Esophagus muscularis mucosa (tissue), 4 donors: ENCODE measurements at regions not wholly inside any gene's neighbourhood (a gene's known extent, or its start where the extent isn't known, plus 50 kb on each side); places are given as distances from the start of the nearest gene placed in this dataset.

Source experiments
- DNase-seq: peaks from one replicate; pipeline ENCODE4 v3.0.0-alpha.2; 2017; ENCODE audit errors: extremely low spot score
- H3K27ac ChIP-seq, 4 donors: fragments of 200-600 bp; sonication (generic); replicated peaks in 1 of 4; 1 replicate in 3 of 4; 2 replicates in 1 of 4; pipeline ENCODE4 v1.5.1; 2016 to 2019; ENCODE audit warnings: mild to moderate bottlenecking in 1 of 4
- H3K27me3 ChIP-seq, 4 donors: fragments of 200-600 bp; sonication (generic); one replicate each; pipeline versions ENCODE4 v1.5.1 to v1.6.0; 2016 to 2019
- H3K36me3 ChIP-seq, 4 donors: fragments of 200-600 bp; sonication (generic); one replicate each; pipeline ENCODE4 v1.5.1; 2016 to 2019
- H3K4me1 ChIP-seq, 4 donors: fragments of 200-600 bp; sonication (generic); one replicate each; pipeline ENCODE4 v1.5.1; 2016 to 2019
- H3K4me3 ChIP-seq, 4 donors: fragments of 200-600 bp; sonication (generic); 1 replicate in 2 of 4; 2 replicates in 2 of 4; pipeline ENCODE4 v1.5.1; 2016 to 2019; ENCODE audit warnings: mild to moderate bottlenecking in 4 of 4, moderate library complexity in 1 of 4
- H3K9me3 ChIP-seq, 4 donors: fragments of 200-600 bp; sonication (generic); 1 replicate in 3 of 4; 2 replicates in 1 of 4; pipeline ENCODE4 v1.5.1; 2016 to 2019
- EP300 ChIP-seq: sonication (generic); formaldehyde crosslinking; IDR thresholded peaks from one replicate; pipeline ENCODE4 v1.6.1; 2017; ENCODE audit warnings: antibody characterized with exemption
- POLR2A ChIP-seq: fragments of 450-650 bp; IDR thresholded peaks from one replicate; pipeline ENCODE4 v1.6.1; 2017; ENCODE audit warnings: antibody characterized with exemption, moderate library complexity, mild to moderate bottlenecking, low read depth
- POLR2AphosphoS5 ChIP-seq, 2 donors: sonication (generic); formaldehyde crosslinking; IDR thresholded peaks; one replicate each; pipeline ENCODE4 v1.6.1; 2017; ENCODE audit warnings: antibody characterized with exemption in 2 of 2
- WGBS: methylation state at CpG from one replicate; pipeline ENCODE4 v1.1.5; 2018; 5-methylcytosine and 5-hydroxymethylcytosine counted together
- intact Hi-C: fragments of 100-400 bp; cut with DNase I; formaldehyde crosslinking; loops from one replicate; pipeline ENCODE4 v1.15.1; 2023
- TF ChIP-seq, protein P1 (sequence below), 3 experiments: fragments of 200-600 bp in 2 of 3; fragments of 450-650 bp in 1 of 3; sonication (generic) in 2 of 3; IDR thresholded peaks; one replicate each; pipeline ENCODE4 v1.5.1; 2017 to 2019; ENCODE audit warnings: antibody characterized with exemption in 3 of 3, mild to moderate bottlenecking in 2 of 3, moderate library complexity in 1 of 3

DNA sequence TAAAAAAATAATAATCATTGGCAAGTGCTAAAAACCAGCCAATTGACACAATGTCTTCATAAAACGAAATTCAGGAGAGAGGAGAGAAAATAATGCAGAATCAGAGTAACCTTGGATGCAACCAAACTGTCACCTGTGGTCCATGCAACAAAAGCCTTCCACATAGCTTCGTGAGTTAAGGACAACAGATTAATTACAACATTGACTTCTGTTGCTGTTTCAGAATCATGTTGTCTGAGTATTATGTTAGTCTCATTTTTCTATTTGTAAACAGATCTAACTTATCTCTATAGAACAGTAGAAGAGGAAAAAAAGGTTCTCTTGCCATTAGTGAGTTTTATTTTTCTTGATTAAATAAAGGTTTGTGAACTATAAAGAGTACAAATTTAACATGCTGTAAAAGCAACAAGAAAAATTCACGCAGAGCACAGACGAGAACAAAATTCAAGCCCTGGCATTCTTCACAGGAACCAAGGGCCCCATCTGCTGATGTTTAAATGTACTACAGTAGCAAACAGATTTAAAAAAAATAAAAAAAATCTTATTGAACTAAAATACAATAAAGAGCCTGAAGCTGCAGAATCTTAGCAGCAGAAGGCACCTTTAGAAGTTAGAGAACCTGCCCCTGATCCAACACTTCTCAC lies 381.1 kb upstream of the PKN2 start:
- H3K9me3 ChIP-seq = no peaks in the 10 kb centered on the region
- no peak overlapping the region for H3K4me3 ChIP-seq
- WGBS = 22% methylated on average over 4 of the region's 4 CpGs
- DNase-seq = no peak
- TF ChIP-seq POLR2A (no peak), POLR2AphosphoS5 (IDR thresholded peaks at IDR 0.05) (no peak), EP300 (no peak)
- TF ChIP-seq, protein P1, sequence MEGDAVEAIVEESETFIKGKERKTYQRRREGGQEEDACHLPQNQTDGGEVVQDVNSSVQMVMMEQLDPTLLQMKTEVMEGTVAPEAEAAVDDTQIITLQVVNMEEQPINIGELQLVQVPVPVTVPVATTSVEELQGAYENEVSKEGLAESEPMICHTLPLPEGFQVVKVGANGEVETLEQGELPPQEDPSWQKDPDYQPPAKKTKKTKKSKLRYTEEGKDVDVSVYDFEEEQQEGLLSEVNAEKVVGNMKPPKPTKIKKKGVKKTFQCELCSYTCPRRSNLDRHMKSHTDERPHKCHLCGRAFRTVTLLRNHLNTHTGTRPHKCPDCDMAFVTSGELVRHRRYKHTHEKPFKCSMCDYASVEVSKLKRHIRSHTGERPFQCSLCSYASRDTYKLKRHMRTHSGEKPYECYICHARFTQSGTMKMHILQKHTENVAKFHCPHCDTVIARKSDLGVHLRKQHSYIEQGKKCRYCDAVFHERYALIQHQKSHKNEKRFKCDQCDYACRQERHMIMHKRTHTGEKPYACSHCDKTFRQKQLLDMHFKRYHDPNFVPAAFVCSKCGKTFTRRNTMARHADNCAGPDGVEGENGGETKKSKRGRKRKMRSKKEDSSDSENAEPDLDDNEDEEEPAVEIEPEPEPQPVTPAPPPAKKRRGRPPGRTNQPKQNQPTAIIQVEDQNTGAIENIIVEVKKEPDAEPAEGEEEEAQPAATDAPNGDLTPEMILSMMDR (IDR thresholded peaks at IDR 0.05) = peak; percentile 43 to 53 (median 46)
- no peak overlapping the region for H3K27ac ChIP-seq
- no peaks in the 10 kb centered on the region for H3K27me3 ChIP-seq
- intact Hi-C loops = loop anchor here (5.0 kb wide), 1 partner anchor 121 kb away; no protein-coding TSS in a partner anchor
- peaks cover 0 to 7% (median 3%) of the 10 kb centered on the region in 4 donors for H3K4me1 ChIP-seq
- H3K36me3 ChIP-seq = no peaks in the 10 kb centered on the region

DNA sequence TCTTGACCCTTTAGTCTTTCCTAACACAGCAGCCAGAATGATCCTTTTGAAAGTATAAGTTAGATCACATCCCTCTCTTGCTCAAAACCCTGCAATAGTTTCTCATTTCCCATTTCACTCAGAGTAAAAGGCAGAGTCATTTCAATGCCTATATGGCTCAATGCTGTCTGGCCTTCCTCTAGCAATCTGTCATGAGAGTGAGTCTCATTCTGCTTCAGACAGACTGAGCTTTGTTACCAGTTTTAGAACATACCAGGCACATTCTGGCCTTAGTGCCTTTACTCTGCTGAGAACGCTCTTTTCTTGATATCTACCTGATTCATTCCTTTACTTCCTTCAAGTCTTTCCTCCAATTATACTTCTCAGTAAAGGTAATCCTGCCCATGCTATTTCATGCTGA lies 372.8 kb upstream of the PKN2 start:
- WGBS = 92% methylated on average over 1 of the region's 1 CpG

DNA sequence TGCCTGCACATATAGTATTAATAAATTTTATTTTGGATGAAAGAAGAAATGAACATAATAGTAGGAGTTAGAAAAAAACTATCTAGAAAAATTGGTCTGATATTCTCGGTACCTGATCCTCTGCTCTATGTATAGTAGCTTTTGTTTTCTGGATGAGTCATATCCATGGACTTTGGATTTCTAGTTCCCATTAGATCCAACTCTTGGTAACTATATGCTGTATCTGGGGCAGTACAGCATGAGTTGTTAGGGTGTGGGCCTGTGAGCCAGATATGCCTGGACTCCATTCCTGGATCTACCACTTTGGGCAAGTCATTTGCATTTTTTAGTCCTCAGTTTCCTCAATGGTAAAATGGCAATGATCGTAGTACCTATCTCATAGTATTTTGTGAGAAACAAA lies 372.2 kb upstream of the PKN2 start:
- Histone ChIP-seq H3K27ac (no peak overlapping the region), H3K27me3 (no peaks in the 10 kb centered on the region), H3K4me1 (no peaks in the 10 kb centered on the region), H3K9me3 (no peaks in the 10 kb centered on the region), H3K36me3 (no peaks in the 10 kb centered on the region), H3K4me3 (no peak overlapping the region)
- 92% methylated on average over 2 of the region's 2 CpGs for WGBS
- intact Hi-C loops = no loop called here
- no peak for DNase-seq
- TF ChIP-seq EP300 (no peak), POLR2AphosphoS5 (IDR thresholded peaks at IDR 0.05) (no peak), POLR2A (no peak)
- TF ChIP-seq, protein P1 (IDR thresholded peaks at IDR 0.05) = no peak

More for the DNA sequence above, 372.8 kb upstream of the PKN2 start:
- Histone ChIP-seq H3K4me1 (no peaks in the 10 kb centered on the region), H3K27ac (no peak overlapping the region), H3K27me3 (no peaks in the 10 kb centered on the region), H3K4me3 (no peak overlapping the region), H3K9me3 (no peaks in the 10 kb centered on the region), H3K36me3 (no peaks in the 10 kb centered on the region)
- DNase-seq = no peak
- no peak for TF ChIP-seq POLR2AphosphoS5 (IDR thresholded peaks at IDR 0.05)
- no peak for TF ChIP-seq POLR2A
- no peak for TF ChIP-seq EP300
- TF ChIP-seq, protein P1 (IDR thresholded peaks at IDR 0.05) = no peak
- intact Hi-C loops = no loop called here

DNA sequence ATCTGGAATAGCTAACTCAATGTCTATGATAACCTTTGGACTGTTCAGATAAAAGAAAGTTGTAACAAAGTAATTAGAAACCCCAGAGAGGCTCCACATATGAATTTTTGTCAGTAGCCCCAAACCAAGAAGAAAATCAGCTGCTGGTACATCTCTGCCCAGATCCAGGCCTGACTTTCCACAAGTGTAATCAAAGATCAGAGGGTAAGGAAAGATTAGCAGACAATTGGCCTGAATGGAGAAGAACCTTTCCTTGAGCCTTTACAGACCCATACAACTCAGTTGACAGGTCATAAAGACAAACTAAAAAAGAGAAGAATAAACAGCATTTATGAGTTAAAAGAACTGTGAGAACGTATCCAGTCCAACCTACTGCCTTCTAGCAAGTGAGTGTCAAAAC lies 366.7 kb upstream of the PKN2 start:
- Histone ChIP-seq H3K9me3 (no peaks in the 10 kb centered on the region), H3K4me1 (no peaks in the 10 kb centered on the region), H3K27ac (no peak overlapping the region), H3K36me3 (no peaks in the 10 kb centered on the region), H3K27me3 (no peaks in the 10 kb centered on the region), H3K4me3 (no peak overlapping the region)
- intact Hi-C loops = no loop called here
- TF ChIP-seq POLR2AphosphoS5 (IDR thresholded peaks at IDR 0.05) (no peak), EP300 (no peak), POLR2A (no peak)
- TF ChIP-seq, protein P1 (IDR thresholded peaks at IDR 0.05) = no peak
- WGBS = 74% methylated on average over 1 of the region's 1 CpG
- DNase-seq = no peak

DNA sequence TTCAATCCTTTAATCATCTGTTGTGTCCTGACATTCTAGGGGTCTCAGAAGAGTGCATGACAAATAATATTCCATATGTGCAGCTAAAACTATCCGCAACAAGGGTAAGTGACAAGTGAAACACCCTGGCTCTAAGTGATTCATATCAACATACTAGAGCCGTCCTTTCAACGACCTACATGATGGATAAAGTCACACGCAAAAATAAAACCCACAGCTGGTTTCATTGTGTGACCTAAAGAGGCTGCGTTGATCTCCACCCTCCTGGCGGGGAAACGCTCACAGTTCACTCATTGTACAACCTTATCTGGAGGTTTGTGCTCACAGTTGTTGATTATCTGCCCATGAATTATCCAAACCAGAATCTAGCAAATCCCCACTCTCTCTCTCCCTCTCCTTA lies 365.3 kb upstream of the PKN2 start:
- TF ChIP-seq, protein P1 (IDR thresholded peaks at IDR 0.05) = no peak
- no peak for TF ChIP-seq EP300
- TF ChIP-seq POLR2A = no peak
- no peak for TF ChIP-seq POLR2AphosphoS5 (IDR thresholded peaks at IDR 0.05)
- Histone ChIP-seq H3K4me1 (no peaks in the 10 kb centered on the region), H3K27ac (no peak overlapping the region), H3K9me3 (no peaks in the 10 kb centered on the region), H3K4me3 (no peak overlapping the region), H3K36me3 (no peaks in the 10 kb centered on the region), H3K27me3 (no peaks in the 10 kb centered on the region)
- 75% methylated on average over 6 of the region's 7 CpGs for WGBS
- intact Hi-C loops = no loop called here
- DNase-seq = no peak
